ENCODE measurements at regions not wholly inside any gene's neighbourhood (a gene's known extent, or its start where the extent isn't known, plus 50 kb on each side); places are given as distances from the start of the nearest gene placed in this dataset.

DNA sequence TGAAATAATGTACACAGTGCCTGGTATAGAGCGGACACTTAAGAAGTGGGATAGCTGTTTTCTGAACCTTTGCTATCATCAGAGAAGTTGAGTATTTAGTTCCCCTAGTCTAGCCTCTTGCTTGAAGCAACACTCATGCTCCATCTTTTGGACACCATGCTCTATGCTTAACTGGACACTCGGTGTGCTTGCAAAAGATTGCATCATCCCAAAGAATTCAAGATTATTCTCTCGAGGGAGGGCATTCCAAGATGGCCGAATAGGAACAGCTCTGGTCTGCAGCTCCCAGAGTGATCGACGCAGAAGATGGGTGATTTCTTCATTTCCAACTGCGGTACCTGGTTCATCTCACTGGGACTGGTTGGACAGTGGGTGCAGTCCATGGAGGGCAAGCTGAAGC is 143.9 kb upstream of the FSHR start:
- POLR2A ChIA-PET: no interaction called here
- no peak for DNase-seq (ENCODE audit: extremely low spot score)
- CTCF ChIA-PET: interaction anchor here (1.2 kb wide), 1 partner anchor 29 kb away, joined by 3 read pairs; no protein-coding TSS in a partner anchor
- TF ChIP-seq, protein P1, sequence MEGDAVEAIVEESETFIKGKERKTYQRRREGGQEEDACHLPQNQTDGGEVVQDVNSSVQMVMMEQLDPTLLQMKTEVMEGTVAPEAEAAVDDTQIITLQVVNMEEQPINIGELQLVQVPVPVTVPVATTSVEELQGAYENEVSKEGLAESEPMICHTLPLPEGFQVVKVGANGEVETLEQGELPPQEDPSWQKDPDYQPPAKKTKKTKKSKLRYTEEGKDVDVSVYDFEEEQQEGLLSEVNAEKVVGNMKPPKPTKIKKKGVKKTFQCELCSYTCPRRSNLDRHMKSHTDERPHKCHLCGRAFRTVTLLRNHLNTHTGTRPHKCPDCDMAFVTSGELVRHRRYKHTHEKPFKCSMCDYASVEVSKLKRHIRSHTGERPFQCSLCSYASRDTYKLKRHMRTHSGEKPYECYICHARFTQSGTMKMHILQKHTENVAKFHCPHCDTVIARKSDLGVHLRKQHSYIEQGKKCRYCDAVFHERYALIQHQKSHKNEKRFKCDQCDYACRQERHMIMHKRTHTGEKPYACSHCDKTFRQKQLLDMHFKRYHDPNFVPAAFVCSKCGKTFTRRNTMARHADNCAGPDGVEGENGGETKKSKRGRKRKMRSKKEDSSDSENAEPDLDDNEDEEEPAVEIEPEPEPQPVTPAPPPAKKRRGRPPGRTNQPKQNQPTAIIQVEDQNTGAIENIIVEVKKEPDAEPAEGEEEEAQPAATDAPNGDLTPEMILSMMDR (IDR thresholded peaks at IDR 0.05; ENCODE audit: control extremely low read depth, extremely low read depth, low read depth, missing control alignments): no peak

DNA sequence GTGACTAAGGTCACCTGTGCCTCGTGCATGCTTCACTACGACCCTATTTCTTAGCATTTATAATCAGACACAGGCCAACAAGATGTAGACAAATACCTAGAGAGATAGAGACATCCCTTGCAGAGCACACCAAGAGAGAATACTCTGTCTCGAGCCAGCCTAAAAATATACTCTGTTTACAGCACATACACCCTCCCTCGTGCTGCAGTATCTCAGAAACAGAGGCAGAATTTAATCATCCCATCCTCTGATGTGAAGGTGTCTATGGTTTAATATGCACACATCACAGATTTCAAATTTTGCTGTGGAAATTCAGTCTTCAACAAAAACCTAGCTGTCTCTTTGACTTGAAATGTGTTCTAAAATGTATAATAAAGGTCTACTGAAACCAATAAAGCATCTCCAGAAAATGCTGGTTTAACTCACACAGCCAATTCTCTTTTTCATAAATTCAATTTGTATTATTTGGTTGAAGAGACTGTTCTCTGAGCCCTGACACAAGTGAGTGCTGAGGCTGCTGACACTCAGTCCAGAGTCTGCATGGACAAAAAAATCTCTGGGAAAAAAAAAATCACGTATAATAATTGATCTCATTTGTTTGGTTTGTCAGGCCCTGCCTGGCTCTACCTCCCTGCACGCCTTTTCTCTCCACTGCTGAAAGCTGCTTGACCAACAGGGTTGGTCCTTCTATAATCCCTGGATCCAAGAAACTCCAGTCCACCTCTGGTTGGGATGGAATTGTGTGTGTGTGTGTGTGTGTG is 142.0 kb upstream of the FSHR start:
- ChIA-PET POLR2A (no interaction called here), CTCF (no interaction called here)
- DNase-seq (ENCODE audit: extremely low spot score): no peak
- TF ChIP-seq, protein P1 (IDR thresholded peaks at IDR 0.05; ENCODE audit: control extremely low read depth, extremely low read depth, low read depth, missing control alignments): no peak

DNA sequence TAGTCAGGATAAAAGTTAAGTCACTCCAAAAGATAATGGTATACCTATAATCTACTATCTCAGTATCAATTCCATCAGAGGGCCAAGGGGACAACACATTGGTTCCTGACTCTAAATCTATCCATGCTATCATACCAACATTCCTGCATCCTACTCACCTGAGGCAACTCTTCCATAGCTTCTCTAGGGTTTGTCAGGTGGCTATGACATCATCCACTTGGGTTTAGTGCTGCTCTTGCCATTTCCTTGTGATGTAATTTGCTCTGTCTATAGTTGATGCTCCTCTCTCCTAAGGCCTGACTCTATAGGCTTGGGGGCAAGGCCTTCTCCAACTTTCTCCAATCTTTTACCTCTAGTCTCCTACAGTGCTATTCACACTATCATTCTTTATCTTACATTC is 139.9 kb upstream of the FSHR start:
- POLR2A ChIA-PET: no interaction called here
- CTCF ChIA-PET: no interaction called here
- TF ChIP-seq, protein P1 (IDR thresholded peaks at IDR 0.05; ENCODE audit: control extremely low read depth, extremely low read depth, low read depth, missing control alignments): no peak
- no peak for DNase-seq (ENCODE audit: extremely low spot score)

DNA sequence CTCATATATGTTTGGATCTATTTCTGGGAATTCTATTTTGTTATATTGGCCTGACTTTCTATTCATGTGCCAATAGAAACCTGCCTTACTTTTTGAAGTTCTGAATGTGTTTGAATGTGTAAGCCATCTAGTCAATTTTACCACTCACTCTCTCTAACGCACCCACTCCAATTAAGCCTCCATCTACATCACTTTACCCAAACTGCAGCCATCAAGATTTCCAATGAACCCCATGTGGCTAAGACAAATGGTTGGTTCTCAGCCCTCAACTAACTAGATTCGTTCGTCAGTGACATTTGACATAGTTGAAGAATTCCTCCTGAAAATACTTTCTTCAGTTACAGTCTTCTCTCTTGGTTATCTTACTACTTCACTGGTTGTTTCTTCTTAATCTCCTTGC is 137.3 kb upstream of the FSHR start:
- DNase-seq (ENCODE audit: extremely low spot score): no peak
- CTCF ChIA-PET: no interaction called here
- POLR2A ChIA-PET: no interaction called here
- TF ChIP-seq, protein P1 (IDR thresholded peaks at IDR 0.05; ENCODE audit: control extremely low read depth, extremely low read depth, low read depth, missing control alignments): no peak

DNA sequence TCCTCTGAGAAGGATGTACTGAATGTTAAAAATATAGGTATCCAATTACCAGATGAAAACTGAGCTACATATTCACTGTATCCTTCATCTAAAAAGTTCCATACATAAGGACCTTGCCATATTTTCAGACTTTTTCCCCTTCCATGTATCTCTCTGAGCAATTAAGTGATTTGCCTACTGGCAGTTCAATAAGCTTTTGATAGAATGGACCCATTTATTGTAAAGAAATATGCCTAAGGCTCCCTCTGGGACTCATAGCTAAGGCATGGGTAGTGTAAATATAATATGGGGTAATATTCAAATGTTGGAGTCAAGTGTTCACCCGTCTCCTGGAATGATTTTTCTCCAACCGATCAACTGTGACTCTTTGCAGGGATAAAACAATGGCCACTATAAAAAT is 135.4 kb upstream of the FSHR start:
- CTCF ChIA-PET: no interaction called here
- no peak for DNase-seq (ENCODE audit: extremely low spot score)
- TF ChIP-seq, protein P1 (IDR thresholded peaks at IDR 0.05; ENCODE audit: control extremely low read depth, extremely low read depth, low read depth, missing control alignments): no peak
- POLR2A ChIA-PET: no interaction called here

DNA sequence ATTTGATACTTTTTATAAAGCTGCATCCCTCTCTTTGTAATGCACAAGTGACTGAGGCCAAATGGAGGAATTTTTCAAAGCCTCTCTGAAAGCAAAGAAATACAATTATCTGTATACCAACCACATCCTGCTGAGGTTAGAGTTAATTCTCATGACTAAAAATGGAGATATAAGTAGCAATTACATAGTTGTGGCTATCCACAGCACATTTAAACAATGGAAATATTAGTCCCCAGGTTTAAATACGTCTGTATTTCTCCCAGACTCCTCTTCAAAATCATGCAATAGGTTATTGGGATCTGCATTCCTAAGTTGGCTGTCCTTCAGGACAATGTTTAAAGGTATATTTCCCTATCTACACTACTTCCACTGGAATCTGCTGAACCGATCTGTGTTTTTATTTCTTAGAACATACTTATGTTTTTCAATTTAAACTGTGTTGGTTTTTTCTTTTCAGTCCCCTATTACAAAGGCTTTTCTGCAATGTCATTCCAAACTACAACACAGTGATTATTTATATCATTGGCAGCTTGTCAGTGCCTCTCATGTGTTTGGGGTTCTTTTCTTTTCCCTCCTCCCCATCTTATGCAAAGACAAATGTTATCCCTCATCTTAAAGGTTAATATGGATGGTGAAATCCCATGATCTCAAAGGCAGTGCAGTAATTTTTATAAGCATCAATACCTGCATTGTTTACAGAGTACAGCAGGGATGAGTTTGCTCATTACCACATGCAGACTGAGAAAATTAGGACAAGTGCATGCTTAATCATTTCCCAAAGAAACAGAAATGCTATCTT is 134.8 kb upstream of the FSHR start:
- no peak for DNase-seq (ENCODE audit: extremely low spot score)
- ChIA-PET POLR2A (no interaction called here), CTCF (no interaction called here)
- TF ChIP-seq, protein P1 (IDR thresholded peaks at IDR 0.05; ENCODE audit: control extremely low read depth, extremely low read depth, low read depth, missing control alignments): no peak
